Stimulated activated CD8-positive, alpha-beta memory T cell treated with anti-CD3 and anti-CD28 coated beads, Interleukin-2, amount 100 ng/mL, for 48 hours (primary cell): ENCODE measurements at regions not wholly inside any gene's neighbourhood (a gene's known extent, or its start where the extent isn't known, plus 50 kb on each side); places are given as distances from the start of the nearest gene placed in this dataset.

Experiments used
- DNase-seq, 2 donors: peaks; one replicate each; pipeline ENCODE4 v3.0.0-alpha.2; 2020; ENCODE audit warnings: low read depth in 2 of 2

DNA sequence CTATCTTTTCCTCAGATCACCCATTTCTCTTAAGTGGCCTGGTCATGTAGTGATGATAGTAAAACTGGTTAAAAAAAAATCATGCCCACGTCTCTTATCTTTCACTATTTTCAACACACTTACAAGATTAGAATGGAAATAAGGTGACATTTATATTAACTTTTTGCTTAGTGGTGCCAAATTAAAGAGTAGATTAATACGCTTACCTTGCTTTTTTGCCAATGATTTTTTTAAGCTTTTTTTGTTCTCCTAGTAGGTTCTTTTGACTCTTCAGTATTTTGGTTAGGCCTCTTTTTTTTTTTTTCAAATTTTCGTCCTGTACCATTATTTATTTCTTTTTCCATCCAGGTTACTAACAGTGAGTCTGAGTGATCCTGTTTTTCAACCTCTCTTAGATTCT is 147.9 kb downstream of the PTCSC3 start:
- DNase-seq, result no peak

DNA sequence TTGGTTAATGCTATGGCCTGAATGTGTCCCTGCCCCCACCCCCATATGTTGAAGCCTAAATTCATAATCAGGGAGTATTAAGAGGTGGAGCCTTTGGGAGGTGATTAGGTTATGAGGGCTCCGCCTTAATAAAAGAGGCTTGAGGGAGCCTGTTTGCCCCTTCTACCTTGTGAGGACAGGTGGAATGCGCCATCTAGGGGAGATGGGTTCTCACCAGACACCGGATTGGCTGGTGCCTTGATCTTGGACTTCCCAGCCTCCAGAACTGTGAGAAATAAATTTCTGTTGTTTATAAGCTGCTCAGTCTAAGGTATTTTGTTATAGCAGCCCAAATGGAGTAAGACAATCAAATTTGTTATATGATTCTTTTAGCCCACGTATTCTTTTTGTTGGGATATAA is 148.3 kb downstream of the PTCSC3 start:
- no peak for DNase-seq

DNA sequence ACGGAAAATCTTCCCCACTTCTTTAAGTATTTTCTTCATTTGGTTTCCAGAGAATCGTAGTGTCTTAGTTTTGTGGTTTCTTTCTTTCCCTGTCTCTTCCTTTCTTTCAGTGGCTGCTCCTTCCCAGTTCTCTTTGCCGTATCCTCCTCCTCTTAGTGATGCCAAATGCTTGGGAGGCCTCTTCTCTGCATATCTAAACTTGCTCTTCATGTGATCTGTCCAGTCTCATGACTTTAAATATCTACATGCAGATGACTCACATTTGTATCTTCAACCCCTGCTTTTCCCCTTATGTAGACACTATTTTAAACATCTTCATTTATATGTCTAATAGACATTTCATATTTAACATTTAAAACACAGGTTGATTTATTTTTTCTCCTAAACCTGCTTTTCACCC is 149.2 kb downstream of the PTCSC3 start:
- DNase-seq, result no peak

DNA sequence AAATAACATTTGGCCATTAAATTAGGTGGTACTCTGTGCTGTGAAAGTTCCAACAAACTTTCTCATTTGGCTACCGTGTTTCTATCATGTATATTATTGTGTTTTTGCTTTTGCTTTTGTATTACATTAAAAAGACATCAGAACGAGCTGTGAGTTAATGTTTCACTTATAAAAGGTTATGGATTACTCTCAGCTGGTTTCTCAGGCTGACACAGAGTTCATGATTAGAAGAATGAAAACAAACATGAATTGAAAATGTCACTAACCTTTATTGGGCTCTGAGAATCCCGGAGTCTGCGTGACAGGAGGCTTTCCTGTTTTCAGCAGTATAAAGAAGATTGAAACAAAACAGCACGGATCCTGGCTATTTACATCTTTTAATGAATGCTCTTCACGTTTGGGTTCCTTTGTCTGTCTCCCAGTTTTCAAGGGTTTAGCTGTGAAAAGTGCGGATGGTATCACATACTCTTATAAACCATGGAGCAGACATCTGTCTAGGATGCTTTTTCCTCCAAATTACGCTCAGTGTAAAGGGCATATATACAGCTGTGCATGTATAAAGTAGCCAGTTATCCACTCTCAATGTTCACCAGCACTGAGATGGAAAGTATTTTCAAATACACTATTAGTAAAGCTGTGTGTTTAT is 153.6 kb downstream of the PTCSC3 start:
- no peak for DNase-seq

DNA sequence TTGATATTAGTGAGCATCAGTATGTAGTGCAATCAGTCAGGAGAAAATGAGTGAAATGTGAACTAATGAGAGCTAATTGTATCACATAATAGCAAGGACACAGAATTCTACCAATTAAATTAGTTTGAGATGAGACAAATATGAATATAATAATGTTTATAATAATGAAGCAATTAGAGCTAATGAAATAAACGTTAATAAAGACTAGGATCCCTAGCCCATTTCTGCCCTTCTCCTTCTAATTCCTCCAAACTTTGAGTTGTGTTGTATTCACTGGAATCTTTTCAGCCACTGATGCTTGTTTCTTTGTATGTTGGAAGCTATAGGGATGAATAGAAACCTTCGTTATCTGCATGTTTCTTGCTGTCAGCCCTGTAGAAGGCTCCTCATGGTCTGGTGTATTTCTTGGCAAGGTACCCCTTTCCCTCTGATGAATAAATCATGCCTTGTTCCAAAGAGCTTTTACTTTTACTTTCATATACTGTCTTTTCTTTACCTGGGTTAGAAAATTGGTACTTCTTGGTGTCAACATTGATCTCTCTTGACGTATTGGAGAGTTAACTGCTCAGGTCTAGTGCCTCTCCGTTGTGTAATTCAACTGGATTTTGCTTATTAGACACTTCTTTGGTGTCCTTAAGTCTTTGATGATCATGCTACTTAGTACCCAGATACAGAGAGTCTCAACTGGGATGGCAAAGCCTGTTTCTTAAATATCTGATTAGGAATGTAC is 154.8 kb downstream of the PTCSC3 start:
- no peak for DNase-seq

DNA sequence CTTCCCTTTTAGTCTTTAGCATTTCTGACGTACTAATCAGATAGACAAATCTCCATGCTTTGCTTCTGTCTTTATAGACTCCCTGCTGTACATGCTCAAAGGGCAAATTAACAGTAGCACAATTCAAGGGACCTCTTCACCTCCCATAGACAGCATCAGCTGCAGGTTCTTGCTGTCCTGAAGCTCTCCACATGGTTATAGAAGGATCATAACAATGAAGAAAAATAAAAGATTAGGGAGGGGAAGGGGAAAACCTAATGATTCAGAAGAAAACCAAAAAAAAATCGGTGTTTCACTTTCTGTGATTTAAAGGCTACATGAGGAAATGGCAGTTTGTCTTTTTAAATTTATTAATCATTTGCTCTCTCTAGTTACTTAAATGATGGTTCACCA is 155.5 kb downstream of the PTCSC3 start:
- no peak for DNase-seq

DNA sequence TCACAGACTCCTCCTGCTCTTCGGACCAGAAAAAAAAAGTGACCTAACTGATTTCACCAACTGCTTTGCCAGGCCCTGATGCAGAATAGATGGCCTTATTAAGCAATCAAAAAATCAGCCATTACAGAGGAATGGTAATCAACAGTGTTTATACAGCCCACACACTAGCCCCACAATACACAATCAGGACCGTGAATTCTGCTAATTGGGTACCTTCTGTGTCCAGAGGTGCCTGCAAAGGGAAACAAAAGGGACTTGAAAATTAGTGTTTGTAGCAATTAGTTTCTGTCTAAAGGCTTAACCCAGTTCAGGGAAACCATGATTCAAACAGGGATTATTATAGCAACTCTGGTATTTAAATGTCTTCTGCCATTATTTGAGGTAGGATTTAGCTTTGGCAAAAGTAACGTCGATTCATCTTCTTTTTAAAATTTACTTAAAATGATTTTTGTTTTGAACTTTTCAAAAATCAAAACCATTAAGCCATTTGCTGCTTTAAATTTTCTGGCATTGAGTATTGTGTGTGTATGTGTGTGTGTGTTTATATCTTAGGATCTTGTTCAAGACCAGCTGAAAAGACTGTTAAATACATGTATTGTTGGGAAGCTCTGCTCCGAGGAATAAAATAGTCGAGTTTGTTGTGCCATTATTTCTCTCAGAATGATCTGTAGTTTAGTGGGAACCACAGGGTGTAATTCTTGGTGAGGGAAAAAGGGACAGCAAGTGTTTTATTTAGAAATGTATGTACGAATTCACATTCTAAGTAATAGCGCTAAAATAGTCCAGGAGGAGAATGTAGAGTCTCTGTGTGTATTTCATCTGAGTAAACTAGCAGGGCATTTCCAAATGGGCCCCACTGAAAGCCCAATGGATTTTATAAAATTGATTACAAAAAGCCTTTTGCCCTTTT is 156.1 kb downstream of the PTCSC3 start:
- no peak for DNase-seq

DNA sequence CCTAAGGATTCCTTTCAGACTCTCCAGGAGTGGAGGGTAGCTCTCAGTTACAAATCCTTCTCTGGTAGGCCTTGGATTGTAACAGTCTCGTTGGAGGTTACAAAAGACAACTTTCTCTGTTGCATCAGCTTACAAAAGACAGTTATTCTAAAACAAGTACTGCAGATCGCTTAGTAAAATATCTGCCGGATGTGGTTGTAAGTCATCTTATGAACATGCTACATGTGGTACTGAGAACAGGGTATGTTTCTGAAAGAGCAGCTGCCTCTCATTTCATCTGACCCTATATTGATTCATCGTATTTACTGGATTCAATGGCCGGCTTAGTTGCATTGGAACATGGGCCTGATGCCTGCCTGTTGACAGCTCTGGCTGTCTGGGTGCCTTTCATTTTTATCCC is 157.4 kb downstream of the PTCSC3 start:
- no peak for DNase-seq

DNA sequence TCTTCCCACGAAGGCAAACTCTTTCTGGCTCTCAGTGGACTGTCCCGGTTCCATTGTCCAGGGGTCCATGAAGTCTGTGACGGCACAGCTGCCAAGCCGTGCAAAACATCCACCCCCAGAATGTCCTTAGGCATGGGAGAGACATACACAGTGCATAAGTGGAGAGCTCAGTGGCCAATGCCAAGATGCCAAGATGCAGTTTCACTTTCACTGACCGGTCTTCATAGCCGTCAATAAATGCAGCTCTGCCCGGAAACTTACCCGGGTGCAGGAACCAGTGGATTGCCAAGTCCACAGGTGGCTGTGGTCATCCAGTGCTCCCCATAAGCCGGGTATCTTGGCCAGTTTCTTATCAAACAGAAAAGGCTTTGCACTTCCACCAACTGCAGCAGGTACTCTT is 162.3 kb downstream of the PTCSC3 start:
- DNase-seq, result no peak

DNA sequence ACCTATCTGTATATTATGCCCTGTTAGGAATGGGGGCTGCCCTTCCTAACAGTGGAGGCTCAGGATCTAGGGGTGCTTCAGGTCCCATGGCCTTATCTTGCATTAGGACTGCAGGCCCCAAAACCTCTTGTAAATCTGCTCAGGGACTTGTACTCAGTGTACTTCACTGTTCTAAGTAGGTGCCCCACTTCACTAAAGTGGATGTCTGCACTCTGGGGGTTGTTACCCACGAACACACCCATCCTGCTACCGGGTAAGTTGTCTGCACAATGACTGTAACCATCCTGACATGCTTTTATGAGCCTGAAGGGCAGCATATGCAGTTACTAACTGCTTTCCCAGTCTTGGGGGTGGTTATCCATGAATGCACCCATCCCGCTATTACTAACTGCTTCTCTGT is 163.0 kb downstream of the PTCSC3 start:
- DNase-seq, result no peak

DNA sequence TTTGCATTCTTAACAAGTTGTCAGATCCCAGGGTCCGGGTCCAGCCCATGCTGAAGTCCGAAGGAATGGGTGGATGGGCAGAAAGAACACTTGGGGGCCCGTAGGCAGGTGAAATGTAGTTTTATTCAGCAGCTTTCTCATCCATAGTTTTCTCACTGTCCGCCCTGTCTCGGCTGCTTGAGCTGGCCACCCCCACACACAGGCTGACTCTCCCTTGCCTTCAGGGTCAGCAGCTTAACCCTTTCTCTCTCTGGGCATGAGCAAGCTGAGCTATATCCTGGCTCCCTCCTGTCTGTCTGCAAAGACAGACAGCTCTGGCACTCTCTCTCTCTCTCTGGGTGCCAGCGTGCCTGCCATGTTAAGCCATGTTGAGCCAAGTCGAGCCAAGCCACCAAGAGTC is 163.9 kb downstream of the PTCSC3 start:
- DNase-seq, result no peak

DNA sequence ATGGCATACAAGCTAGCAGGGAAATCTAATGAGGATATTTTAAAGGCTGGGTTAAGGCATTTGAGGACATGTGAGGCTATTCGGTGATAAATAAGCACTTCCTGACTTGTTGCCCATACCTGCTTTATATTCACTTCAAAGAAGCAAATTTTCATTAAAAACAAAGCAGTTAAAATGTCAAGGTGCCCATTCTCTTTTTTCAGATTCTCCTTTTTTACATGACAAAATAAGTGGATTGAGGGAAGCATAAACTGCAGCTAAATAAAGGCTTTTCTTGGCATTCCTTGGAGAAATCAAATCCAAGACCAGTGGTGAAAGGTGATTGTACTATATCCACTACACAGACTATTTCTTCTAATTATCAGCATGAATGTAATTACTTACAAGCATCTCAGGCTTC is 166.9 kb downstream of the PTCSC3 start:
- DNase-seq, result no peak

DNA sequence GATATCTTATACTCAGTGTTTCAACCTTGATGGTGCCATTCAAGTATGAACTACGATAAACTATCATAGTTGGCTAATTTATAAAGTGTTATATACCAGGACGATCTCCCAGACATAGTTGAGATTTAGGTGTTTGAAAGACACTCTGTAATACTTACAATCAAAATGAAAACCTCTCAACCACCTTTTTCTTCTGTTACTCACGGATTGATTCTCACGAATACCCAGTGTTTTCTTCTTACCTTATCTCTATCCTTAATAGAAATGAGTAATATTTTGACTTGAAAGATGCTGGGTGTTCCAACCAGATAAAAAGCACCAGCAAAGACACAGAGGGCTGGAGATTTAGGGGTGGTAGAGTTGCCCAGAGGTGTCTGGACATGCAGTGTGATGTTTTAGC is 169.9 kb downstream of the PTCSC3 start:
- DNase-seq, result no peak

DNA sequence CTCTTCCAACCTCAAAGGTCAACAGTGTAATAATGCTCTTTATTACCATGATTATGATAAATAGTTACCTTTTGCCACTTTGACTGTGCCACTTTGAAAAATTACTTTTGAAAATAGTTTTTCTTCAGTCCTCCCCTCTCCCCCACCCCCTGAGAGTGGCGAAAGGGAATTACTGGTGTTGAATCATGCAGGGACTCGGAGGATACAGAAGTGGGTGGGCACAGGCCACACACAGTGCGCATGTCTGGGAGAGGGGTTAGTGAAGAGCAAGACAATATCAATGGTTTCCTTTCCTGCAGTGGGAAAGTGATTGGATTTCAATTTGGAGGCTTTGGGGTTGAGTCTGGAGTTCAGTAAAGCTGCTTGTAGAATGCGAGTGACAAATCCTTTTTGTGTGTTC is 170.9 kb downstream of the PTCSC3 start:
- no peak for DNase-seq

DNA sequence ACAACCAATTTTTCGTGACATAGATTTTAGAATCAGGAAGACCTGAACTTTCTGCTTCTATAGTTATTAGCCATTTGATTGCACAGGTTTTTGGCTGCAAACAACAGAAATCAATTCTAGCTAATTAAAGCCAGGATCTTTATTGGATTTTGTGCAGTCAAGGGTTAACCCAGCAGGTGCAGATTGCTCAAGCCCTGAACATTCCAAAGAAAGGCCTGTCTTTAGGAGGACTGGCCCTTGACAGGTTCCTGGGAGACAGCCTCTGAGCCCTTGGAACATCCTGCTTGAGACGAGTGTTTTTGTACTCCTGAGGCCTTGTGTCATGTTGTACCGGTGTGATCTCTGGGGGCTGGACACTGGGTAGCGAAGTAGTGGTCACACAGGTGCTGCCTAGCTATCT is 174.6 kb downstream of the PTCSC3 start:
- no peak for DNase-seq

DNA sequence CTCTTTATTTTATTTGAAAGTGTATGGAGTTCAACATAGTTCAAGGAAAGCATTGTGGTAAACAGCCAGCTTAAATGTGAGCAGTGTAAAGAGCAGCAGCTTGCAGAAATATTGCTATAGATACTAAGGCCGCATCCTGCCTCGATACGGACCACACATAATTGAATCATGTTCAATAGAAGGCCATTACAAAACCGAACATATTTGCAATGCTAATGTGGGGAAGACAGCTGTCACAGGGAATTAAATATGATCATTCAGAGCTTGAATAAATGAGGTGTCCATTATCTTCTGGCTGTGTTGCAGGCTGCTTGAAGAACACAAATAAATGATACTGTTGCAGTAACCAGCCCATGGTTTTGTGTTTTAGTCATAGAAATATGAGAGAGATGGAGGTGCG is 173.2 kb downstream of the BRMS1L start:
- no peak for DNase-seq

DNA sequence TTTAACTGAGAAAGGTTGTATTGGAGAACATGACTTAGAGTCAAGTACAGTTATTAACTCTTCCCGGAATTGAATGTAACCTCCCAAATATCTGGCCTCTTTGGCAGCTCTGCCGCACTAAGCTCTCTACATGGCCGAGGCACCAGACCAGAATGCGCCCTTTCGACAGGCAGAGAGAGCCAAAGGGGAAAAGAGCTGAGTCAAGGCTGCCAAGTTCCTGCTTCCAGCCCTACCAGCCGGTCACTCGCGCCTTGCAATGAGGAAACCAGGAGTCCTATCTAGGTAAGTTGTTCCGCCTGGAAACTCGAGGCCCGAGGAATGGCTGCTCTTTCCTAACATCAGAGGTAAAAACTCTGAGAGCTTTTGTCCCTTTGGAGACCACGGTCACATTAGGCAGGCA is 172.2 kb downstream of the BRMS1L start:
- no peak for DNase-seq

DNA sequence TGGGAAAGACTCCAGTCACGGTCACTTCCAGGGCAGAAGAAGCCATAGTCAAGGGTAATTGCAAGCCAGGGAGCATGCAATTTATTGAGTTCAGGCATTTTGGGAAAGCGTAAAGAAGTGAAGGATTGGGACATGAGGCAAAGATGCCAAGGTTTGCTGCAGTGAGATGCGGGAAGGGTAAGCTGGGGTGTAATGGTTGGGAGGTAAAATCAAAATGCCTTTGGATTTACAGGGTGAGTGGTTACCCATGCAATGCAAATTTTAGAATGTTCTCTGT is 167.5 kb downstream of the BRMS1L start:
- DNase-seq, result no peak

DNA sequence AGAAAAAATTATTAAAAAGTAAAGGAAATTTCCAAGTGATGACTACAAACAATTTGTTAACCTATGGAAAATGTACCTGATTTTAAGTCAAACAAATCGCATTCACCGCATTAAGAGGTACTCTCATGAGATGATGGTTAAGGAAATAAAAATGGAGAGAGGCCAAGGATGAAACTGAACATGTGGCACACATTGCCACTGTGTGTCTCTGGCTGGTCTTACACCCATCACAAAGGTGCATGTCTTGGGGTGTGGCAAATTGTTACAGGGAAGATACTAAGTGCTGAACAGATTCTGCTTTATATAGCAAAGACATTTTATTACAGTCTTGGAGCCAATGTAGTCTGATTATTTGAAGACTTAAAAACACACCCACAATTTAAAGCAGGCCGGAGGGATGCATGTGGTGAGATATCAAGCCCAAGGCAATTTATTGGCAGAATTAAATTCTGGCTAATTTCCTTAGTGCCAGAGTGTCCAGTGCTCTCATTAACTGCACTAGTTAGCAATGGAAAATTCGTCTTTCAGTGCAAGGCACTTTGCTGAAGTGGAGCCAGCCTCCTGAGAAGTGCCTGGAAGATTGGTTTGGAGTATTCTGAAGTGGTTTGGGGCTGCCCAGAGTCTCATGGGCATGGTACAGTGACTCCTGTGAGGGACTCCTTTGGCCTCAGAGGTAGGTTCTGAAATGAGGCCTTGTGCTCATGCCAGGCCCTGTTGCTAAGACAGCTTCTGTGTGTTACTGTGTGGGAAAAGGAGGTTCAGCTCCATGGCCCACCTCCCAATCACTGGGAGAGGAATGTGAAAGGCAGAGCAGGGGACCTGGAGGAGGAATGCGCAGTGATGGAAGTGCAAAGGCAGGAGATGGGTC is 166.9 kb downstream of the BRMS1L start:
- DNase-seq, result no peak

DNA sequence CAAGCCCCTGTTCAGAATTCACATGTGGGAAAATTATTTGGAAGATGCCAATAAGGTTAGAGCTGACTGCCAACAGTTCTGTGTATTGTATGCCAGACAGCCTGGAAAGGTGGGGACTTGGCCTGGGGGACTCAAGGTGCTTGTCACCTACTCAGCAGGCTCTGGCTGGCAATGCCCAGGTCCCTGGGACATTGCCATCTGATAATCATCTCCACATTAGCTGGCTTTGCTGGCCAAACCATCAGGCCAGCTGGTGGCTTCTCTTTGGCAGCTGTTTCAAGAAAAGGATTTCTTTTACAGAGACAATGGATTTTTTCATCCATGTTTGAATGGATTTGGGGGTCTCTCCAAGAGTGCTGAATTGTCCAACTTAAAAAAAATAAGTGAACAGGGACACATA is 165.2 kb downstream of the BRMS1L start:
- no peak for DNase-seq

DNA sequence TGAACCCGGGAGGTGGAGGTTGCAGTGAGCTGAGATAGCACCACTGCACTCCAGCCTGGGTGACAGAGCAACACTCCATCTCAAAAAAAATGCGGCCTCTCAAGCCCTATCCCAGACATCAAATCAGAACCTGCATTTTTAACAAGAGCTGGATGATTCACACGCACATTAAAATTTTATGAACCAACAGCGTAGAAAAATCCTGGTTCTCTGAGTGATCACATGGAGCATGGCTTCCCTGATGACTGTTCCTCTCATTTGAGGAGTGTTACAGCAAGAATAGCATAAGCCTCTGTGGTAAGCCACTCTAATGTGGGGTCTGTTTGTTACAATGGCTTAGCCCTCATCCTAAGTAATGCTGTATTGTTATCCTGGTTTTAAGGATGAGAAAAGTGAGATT is 163.6 kb downstream of the BRMS1L start:
- DNase-seq, result no peak
